Activated naive CD8-positive, alpha-beta T cell treated with anti-CD3 and anti-CD28 coated beads, Interleukin-2, amount 50 U/mL, for 24 hours (primary cell): ENCODE measurements at regions not wholly inside any gene's neighbourhood (a gene's known extent, or its start where the extent isn't known, plus 50 kb on each side); places are given as distances from the start of the nearest gene placed in this dataset.
"Not testable (repeated sequence)": the region's sequence is repeated elsewhere in the genome, so short reads cannot be mapped to it uniquely, and the experiment has no call there.

Experiments
- ATAC-seq: fragments of 150-1000 bp; cut with Tn5 transposase; one replicate; pipeline ENCODE4 v1.10.0; 2021
- DNase-seq: peaks from one replicate; pipeline ENCODE4 v3.0.0; 2021
- H3K27ac Mint-ChIP-seq: one replicate; pipeline ENCODE4 v1.8.0; 2021; ENCODE audit warnings: mild to moderate bottlenecking, mixed read lengths
- H3K27me3 Mint-ChIP-seq: one replicate; pipeline ENCODE4 v1.8.0; 2021; ENCODE audit warnings: mixed read lengths
- H3K36me3 Mint-ChIP-seq: one replicate; pipeline ENCODE4 v1.8.0; 2021; ENCODE audit warnings: low read depth, mixed read lengths
- H3K4me1 Mint-ChIP-seq: one replicate; pipeline ENCODE4 v1.8.0; 2021; ENCODE audit warnings: mixed read lengths
- H3K4me3 Mint-ChIP-seq: one replicate; pipeline ENCODE4 v1.8.0; 2021; ENCODE audit warnings: mild to moderate bottlenecking, moderate library complexity, mixed read lengths
- H3K9me3 Mint-ChIP-seq: one replicate; pipeline ENCODE4 v1.8.0; 2021; ENCODE audit warnings: mixed read lengths

DNA sequence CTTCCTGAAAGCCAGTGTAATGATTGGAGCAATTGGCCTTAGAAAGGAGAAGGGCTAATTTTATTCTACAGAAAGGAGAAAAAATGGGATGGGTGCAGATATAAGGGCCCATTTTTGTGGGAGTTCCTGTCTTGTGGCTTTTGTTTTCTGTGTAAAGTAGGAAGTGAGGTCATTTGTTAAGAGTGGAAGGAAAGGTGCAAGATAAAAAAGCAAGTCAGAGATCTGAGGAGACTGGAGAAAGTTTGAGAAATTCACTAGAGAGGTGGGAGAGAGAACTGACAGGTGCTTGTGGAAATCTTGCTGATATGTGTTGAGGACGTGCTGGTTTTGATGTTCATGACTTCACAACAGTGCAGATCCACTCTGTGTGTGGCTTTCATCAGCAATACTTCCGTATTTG lies 349.4 kb downstream of the DLEU7 start:
- Mint-ChIP-seq H3K27ac (no peak overlapping the region), H3K36me3 (no peaks in the 10 kb centered on the region), H3K9me3 (no peaks in the 10 kb centered on the region), H3K27me3 (no peaks in the 10 kb centered on the region), H3K4me1 (no peaks in the 10 kb centered on the region), H3K4me3 (no peak overlapping the region)
- DNase-seq (no peak), ATAC-seq (no peak)

DNA sequence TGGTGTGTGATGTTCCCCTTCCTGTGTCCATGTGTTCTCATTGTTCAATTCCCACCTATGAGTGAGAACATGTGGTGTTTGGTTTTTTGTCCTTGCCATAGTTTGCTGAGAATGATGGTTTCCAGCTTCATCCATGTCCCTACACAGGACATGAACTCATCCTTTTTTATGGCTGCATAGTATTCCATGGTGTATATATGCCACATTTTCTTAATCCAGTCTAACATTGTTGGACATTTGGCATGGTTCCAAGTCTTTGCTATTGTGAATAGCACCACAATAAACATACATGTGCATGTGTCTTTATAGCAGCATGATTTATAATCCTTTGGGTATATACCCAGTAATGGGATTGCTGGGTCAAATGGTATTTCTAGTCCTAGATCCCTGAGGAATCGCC lies 340.3 kb downstream of the DLEU7 start:
- H3K4me3 Mint-ChIP-seq, H3K27ac Mint-ChIP-seq, H3K4me1 Mint-ChIP-seq, DNase-seq, H3K36me3 Mint-ChIP-seq, H3K27me3 Mint-ChIP-seq, H3K9me3 Mint-ChIP-seq, ATAC-seq: not testable (repeated sequence)

DNA sequence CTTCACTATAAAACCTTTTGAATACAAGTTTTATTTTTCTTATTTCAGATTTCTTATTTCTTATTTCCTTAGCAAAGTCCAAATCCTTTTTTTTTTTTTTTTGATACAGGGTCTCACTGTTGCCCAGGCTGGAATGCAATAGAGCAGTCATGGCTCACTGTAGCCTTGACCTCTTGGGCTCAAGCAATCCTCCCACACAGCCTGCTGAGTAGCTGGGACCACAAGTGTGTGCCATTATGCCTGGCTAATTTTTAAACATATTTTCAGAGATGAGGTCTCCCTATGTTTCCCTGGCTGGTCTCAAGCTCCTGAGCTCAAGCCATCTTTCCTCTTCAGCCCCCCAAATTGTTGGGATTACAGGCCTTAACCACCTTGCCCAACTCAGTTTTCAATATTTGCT lies 334.3 kb downstream of the DLEU7 start:
- no peaks in the 10 kb centered on the region for H3K4me1 Mint-ChIP-seq
- H3K27me3 Mint-ChIP-seq: peaks cover 2% of the 10 kb centered on the region
- H3K9me3 Mint-ChIP-seq: no peaks in the 10 kb centered on the region
- no peak overlapping the region for H3K4me3 Mint-ChIP-seq
- no peaks in the 10 kb centered on the region for H3K36me3 Mint-ChIP-seq
- no peak overlapping the region for H3K27ac Mint-ChIP-seq
- DNase-seq (no peak), ATAC-seq (no peak)

DNA sequence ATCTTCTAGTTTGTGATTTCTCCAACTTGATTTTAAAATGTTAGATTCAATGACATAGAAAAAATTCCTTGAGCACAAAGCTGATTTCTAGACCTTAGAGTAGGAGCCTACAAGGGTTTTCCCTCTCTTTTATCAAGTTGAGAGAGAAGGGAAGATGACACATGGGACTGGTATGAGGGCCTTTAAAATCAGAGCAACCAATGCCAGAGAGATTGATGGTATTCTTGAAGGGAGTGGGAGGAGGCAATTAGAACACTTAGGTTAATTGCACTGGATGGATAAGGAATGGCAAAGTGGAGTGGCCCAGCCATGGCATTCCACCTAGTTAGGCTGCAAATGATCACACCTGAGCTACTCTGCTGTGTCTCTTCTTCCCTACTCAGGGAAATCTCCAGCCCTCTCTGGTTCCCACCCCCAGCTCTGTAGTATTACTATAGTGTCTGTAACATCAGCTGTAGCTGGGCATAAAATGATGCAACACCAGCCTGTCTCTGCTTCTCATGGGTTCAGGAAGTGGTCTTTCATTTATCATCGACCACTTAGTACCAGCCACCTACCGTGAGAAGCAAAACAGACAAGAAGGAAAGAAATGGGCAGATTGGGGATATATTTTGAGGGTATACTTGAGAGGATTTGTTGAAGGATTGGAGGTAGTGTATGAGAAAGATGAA lies 333.6 kb downstream of the DLEU7 start:
- Mint-ChIP-seq H3K4me3 (no peak overlapping the region), H3K27ac (no peak overlapping the region), H3K4me1 (no peaks in the 10 kb centered on the region), H3K9me3 (no peaks in the 10 kb centered on the region), H3K27me3 (peaks cover 2% of the 10 kb centered on the region), H3K36me3 (no peaks in the 10 kb centered on the region)
- DNase-seq (no peak), ATAC-seq (no peak)

- not testable (repeated sequence) for H3K9me3 Mint-ChIP-seq, H3K27ac Mint-ChIP-seq, H3K36me3 Mint-ChIP-seq, ATAC-seq, H3K27me3 Mint-ChIP-seq, DNase-seq, H3K4me3 Mint-ChIP-seq, H3K4me1 Mint-ChIP-seq
Observed at GRCh38 chr13:50510885-50511545, 332.5 kb downstream of the DLEU7 start.

GRCh38 chr13:50511877-50512341 lies 331.6 kb downstream of the DLEU7 start:
- DNase-seq: no peak
- no peaks in the 10 kb centered on the region for H3K36me3 Mint-ChIP-seq
- no peaks in the 10 kb centered on the region for H3K9me3 Mint-ChIP-seq
- no peak overlapping the region for H3K4me3 Mint-ChIP-seq
- H3K27me3 Mint-ChIP-seq: no peaks in the 10 kb centered on the region
- no peaks in the 10 kb centered on the region for H3K4me1 Mint-ChIP-seq
- peak; percentile 63 for ATAC-seq
- H3K27ac Mint-ChIP-seq: no peak overlapping the region

DNA sequence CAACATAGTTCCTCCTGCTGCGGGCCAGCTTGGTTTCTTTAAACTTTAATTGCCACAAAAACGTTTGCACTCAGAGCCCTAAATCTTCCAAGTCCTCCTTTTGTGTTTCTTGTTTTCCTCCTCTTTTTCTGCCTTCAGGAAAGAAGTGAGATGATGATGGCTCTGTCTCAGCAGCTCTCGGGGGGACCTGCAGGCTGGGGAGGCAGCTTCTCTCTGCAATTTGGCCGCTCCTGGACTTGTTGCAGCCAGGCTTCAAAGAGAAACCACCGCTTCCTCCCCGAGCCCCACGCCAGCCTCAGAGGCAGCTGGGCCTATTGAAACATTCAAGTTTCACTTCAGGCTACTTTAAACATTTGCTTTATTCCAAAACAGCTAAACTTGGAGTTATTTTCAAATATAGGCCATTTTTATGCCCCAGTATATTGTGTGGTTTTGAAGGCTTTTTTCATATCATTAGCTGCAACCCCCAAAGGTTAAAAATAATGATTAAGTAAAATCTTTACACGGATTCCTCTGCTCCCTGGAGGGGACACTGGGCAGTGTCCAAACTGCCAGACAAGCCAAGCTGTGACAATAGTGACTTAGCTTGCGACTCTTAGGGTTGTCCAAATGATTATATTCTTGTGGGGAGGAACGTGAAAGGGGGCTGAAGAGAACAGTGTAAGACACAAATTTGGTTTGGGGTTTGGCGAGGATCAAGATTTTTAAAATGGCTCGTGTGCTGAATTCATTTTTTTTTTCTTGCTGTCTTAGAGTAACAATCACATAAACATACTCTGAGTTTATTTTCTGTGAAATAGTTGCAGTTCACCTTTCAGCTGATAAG lies 330.8 kb downstream of the DLEU7 start:
- Mint-ChIP-seq H3K9me3 (no peaks in the 10 kb centered on the region), H3K36me3 (no peaks in the 10 kb centered on the region), H3K4me1 (no peaks in the 10 kb centered on the region), H3K27ac (no peak overlapping the region), H3K4me3 (no peak overlapping the region), H3K27me3 (no peaks in the 10 kb centered on the region)
- ATAC-seq (peak; percentile 66), DNase-seq (peak; percentile 48)

DNA sequence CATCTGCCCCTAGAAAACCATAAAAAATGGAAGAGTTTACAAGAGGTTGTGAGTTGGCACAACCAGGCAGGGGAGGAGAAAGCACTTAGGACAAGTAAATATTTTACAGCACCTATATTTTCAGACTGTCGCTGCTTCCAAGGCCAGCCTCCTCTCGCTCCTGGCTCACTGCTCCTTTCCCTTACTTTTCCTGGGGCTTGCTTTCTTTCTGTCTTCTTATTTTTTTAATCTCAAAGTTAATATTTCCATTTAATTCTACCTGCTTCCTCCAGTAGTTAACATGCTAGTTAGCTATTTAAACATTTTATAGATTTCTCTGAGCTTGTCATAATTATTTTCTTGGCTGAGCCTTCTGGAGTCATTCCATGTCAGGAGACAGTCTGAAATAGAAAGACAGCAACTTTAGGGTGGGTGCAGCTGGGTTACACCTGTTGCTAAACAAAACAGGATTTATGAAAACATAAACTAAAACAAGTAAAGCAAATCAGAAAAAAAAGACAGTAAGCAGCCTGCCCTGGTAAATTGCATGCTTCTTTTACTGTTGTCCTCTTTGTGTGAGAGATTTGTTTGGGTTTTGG lies 330.1 kb downstream of the DLEU7 start:
- H3K27ac Mint-ChIP-seq: no peak overlapping the region
- no peak overlapping the region for H3K4me3 Mint-ChIP-seq
- no peaks in the 10 kb centered on the region for H3K27me3 Mint-ChIP-seq
- ATAC-seq: no peak
- no peak for DNase-seq
- no peaks in the 10 kb centered on the region for H3K4me1 Mint-ChIP-seq
- no peaks in the 10 kb centered on the region for H3K9me3 Mint-ChIP-seq
- no peaks in the 10 kb centered on the region for H3K36me3 Mint-ChIP-seq

- DNase-seq: no peak
- Mint-ChIP-seq H3K4me1 (no peaks in the 10 kb centered on the region), H3K4me3 (no peak overlapping the region), H3K27me3 (no peaks in the 10 kb centered on the region), H3K27ac (no peak overlapping the region), H3K9me3 (no peaks in the 10 kb centered on the region), H3K36me3 (no peaks in the 10 kb centered on the region)
- ATAC-seq: no peak
Observed at GRCh38 chr13:50514249-50514648, 329.2 kb downstream of the DLEU7 start.

- Mint-ChIP-seq H3K4me3 (no peak overlapping the region), H3K36me3 (no peaks in the 10 kb centered on the region), H3K9me3 (no peaks in the 10 kb centered on the region), H3K4me1 (no peaks in the 10 kb centered on the region), H3K27ac (no peak overlapping the region), H3K27me3 (no peaks in the 10 kb centered on the region)
- ATAC-seq (no peak), DNase-seq (no peak)
Observed at GRCh38 chr13:50518131-50518530, 325.4 kb downstream of the DLEU7 start.

DNA sequence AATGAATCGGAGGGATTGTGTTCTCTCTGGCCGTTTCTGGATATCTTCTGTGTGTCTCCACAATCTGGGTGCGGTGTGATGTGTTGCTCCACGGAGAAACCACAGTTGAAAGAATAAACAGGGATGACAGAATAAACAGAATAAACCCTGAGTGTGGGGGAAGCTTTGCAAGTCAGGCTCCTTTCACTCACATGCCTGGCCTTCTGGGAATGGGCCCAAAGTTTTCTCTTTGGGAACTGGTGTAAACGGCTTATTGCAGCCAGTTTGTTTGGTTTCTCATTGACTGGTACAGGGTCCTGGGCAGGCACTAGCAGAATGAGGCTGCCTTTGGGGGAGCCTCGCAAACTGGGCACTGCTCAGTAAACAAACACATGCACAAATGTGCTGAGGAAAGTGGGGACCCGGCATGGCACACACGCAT lies 324.7 kb downstream of the DLEU7 start:
- ATAC-seq: no peak
- DNase-seq: no peak
- Mint-ChIP-seq H3K27ac (no peak overlapping the region), H3K4me1 (no peaks in the 10 kb centered on the region), H3K36me3 (no peaks in the 10 kb centered on the region), H3K27me3 (no peaks in the 10 kb centered on the region), H3K9me3 (no peaks in the 10 kb centered on the region), H3K4me3 (no peak overlapping the region)

DNA sequence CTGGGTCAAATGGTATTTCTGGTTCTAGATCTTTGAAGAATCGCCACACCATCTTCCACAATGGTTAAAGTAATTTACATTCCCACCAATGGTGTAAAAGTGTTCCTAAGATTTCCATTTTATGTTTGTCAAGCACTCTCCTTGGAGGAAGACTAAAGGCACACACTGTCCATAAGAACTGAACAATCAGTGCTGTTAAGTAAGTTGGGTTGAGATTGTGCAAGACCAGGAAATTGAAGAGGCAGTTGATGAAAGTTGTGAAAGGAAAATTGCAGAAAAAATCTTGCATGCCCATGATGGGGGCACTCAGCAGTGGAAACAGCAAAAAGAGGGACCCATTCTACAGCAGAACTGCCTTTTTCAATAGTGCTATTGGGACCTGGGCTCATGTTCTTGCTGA lies 323.6 kb downstream of the DLEU7 start:
- no peaks in the 10 kb centered on the region for H3K4me1 Mint-ChIP-seq

GRCh38 chr13:50521006-50521830 lies 322.3 kb downstream of the DLEU7 start:
- H3K27me3 Mint-ChIP-seq: no peaks in the 10 kb centered on the region
- DNase-seq (no peak), ATAC-seq (no peak)
- H3K4me3 Mint-ChIP-seq: no peak overlapping the region
- no peak overlapping the region for H3K27ac Mint-ChIP-seq
- peaks cover 2% of the 10 kb centered on the region for H3K4me1 Mint-ChIP-seq
- H3K36me3 Mint-ChIP-seq: no peaks in the 10 kb centered on the region
- H3K9me3 Mint-ChIP-seq: no peaks in the 10 kb centered on the region

More for the DNA sequence above, 323.6 kb downstream of the DLEU7 start:
- Mint-ChIP-seq H3K27ac (no peak overlapping the region), H3K4me3 (no peak overlapping the region), H3K27me3 (no peaks in the 10 kb centered on the region), H3K36me3 (no peaks in the 10 kb centered on the region), H3K9me3 (no peaks in the 10 kb centered on the region)
- no peak for ATAC-seq
- DNase-seq: no peak

DNA sequence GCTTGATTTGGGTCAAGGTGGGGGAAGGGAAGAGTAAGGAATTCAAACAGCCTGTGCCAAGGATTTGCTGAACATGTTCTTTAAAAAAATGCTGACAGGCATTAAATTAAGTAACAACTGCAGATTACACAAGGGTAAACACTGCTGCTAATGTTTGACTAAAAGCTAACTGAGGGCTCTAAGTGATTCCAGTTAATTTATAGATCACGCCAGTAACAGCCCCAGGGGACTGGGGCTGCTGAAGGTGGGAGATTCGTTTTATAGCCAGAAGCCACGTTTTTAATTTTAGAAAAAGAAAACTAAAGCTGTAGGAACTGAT lies 321.7 kb downstream of the DLEU7 start:
- ATAC-seq (no peak), DNase-seq (no peak)
- H3K9me3 Mint-ChIP-seq: no peaks in the 10 kb centered on the region
- peaks cover 5% of the 10 kb centered on the region for H3K4me1 Mint-ChIP-seq
- no peaks in the 10 kb centered on the region for H3K36me3 Mint-ChIP-seq
- no peak overlapping the region for H3K27ac Mint-ChIP-seq
- peaks cover 2% of the 10 kb centered on the region for H3K27me3 Mint-ChIP-seq
- H3K4me3 Mint-ChIP-seq: no peak overlapping the region
